Stimulated activated CD4-positive, alpha-beta T cell treated with anti-CD3 and anti-CD28 coated beads, Interleukin-2, amount 100 ng/mL, for 4 hours (primary cell): ENCODE measurements at regions not wholly inside any gene's neighbourhood (a gene's known extent, or its start where the extent isn't known, plus 50 kb on each side); places are given as distances from the start of the nearest gene placed in this dataset.

Experiments
- DNase-seq: peaks from one replicate; pipeline ENCODE4 v3.0.0-alpha.2; 2020; ENCODE audit warnings: low read depth

GRCh38 chr9:134214386-134214765 lies 50.0 kb upstream of the RNU6ATAC start:
- DNase-seq: no peak

GRCh38 chr9:134214766-134215419 lies 50.5 kb upstream of the RNU6ATAC start:
- DNase-seq: no peak

DNA sequence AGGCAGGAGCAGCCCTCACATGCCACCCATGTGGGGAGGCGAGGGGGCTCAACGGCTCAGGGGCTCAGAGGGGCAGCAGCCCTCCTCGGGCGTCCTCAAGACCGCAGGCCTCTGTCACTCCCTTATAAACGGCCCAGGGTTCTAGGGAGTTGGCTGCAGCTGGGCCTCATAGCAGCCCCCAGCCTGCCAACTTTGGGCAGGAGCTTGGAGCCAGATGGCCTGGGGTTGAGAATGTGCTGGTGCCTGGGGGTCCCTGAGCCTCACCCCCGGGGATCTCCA lies 51.0 kb upstream of the RNU6ATAC start:
- DNase-seq: no peak

DNA sequence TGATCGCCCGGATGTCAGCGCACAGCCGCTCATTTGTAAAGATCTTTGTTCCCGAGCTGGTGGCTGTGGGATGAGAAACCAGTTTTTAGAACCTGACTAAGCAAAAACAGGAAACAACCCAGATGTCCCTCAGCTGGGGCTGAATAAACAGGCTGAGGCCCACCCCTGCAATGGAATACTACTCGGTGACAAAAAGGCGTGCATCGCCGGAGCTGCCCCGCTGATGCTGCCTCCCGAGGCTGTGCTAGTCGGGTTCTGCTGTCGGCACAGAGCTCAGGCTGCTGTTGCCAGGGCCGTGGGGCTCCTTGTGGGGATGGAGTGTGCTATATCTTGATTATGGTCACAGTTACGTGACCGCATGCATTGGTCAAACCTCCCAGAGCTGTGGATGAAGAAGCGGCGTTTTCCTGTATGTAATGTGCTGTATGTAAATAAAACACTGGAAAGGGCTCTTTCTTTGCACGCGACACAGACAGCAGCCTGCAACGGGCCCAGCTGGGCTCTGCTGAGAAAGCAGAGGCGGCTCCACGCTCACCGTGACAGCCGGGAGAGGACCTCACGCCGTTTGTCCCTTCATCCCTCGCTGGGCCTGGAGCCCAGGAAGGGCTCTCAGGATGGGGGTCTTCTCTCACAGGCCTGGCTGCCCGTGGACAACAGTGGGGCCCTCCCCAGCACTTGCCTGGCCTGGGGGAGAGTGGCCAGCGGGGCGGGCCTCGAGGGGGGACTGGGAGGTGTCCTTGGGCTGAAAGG lies 51.5 kb upstream of the RNU6ATAC start:
- DNase-seq: no peak

- DNase-seq: no peak
Observed at GRCh38 chr9:134216449-134216951, 52.1 kb upstream of the RNU6ATAC start.

GRCh38 chr9:134216961-134217360 lies 52.6 kb upstream of the RNU6ATAC start:
- no peak for DNase-seq

GRCh38 chr9:134217431-134218210 lies 53.3 kb upstream of the RNU6ATAC start:
- DNase-seq: no peak

GRCh38 chr9:134218230-134218629 lies 53.9 kb upstream of the RNU6ATAC start:
- no peak for DNase-seq

GRCh38 chr9:134219646-134220060 lies 55.3 kb upstream of the RNU6ATAC start:
- DNase-seq: no peak

DNA sequence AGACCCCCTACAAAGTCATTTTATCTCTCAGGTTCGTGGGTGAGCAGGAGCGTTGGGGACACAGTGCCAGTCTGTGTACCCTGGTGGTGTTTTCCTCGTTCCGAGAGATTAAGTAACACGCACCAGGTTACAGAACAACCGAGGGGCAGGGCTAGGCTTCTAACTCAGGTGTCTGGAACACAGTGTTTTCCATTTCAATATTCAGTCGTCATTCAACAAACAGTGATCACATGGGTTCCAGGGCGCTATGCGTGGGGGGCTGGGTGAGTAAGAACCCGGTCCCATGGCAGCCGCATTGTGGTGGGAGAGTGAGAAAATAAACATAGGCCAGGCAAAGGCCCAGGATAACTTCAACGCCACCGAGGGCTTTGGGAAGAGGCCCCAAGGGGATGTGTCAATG lies 55.9 kb upstream of the RNU6ATAC start:
- DNase-seq: no peak

DNA sequence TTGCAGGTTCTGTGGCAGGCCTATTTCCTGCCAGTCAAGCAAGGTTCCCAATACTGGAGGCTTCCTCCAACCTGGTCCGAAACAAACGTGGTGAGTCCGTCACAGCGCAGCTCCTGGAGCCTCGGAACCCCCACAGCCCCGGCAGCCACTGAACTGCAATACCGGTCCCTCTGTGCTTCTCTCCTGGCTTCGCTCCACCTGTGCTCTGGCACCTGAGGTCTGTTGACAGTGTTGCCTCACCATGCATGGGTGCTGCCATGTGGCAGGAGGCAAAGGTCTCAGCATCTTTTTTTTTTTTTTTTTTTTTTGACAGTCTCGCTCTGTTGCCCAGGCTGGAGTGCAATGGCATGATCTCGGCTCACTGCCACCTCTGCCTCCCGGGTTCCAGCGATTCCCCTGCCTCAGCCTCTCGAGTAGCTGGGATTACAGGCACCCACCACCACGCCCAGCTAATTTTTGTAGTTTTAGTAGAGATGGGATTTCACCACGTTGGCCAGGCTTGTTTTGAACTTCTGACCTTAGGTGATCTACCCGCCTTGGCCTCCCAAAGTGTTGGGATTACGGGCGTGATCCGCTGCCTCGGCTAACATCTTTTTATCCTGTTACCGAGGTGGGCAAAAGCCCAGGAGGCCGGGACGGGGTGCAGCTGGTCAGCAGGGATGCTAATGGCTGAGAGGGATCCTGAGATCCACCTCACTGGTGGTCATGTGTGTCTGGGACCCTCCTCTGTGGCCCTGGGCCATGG lies 57.1 kb upstream of the RNU6ATAC start:
- no peak for DNase-seq

DNA sequence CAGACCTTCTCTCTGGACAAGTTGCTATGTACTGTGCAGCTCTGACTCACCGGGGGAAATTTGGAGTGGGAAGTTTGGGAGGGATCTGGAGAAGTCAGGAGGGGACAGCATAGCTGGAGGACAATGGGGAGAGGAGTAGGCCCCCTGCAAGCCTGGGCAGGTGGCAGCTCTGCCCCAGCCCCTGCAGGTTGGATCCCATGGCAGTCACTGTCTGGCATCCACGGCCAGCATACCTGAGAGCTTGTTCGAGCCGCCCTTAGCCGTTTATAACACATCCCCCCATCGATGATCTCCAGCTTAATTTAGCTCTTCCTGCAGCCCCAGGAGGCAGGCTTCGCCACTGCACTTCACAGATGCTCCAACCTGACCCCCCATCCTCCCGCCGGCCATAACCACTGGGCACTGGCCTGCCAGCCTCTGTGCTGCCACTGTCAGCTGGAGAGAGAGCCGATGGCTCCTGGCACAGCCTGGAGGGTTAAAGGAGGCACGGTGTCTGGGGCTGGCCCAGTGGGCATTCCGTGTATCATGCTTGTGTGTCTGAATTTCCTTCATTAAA lies 57.7 kb upstream of the RNU6ATAC start:
- DNase-seq: no peak

DNA sequence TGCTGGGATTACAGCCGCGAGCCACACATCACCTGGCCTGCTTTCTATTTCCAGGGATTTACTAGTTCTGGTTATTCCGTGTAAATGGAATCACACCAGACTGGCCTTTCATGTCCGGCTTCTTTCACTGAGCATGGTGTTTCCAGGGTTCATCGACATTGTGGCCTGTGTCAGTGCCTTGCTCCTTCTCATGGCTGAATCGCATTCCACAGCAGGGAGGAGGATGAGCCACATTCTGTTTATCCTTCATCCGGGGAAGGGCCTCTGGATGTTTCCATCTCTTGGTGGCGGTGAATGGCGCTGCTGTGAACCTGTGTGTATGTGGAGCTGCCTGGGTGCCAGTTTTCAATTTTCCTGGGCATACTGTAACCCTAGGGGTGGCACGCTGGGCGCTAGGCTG lies 58.7 kb upstream of the RNU6ATAC start:
- no peak for DNase-seq

GRCh38 chr9:134223591-134224122 lies 59.3 kb upstream of the RNU6ATAC start:
- DNase-seq: no peak

DNA sequence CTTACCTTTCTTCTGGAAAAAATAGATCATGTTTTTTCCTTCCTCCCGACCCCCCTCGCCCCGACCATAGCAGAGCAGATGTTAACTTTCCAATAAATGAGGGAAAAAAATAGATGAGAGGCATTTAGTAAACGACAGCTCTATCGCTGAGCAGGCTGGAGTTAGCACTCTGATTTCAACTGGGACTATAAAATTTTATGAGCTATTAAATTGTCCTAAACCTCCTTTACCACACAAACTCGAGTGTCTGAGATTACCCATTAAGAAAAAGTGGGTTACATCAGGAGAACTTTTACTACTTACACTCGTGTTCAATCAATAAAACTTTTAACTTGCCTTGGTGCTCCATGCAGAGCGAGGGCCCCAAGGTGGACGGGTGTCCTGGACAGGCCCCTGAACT lies 59.8 kb upstream of the RNU6ATAC start:
- DNase-seq: no peak

DNA sequence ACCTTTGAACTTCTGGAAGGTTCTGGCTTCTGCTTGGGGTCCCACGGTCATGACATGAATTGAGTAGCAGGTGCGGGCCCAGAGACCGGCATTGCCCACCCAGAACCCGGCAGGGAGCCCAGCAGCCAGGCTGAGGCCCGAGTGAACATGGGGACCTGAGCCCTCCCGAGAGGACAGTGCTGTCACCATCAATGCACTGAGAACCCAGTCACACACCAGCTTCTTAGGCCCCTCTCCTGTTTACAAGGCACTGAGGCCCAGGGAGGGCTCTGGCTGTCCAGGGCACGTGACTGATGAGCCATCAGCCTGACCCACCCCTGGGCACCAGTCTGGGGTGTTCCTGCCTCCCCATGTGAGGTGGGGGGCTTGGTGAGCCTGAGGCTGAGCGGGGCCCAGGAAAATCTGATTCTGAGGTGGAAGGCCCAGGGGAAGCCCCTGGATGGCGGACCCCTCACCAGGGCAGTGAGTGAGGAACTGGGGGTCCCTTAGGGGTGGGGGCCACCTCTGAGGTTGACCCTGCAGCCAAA lies 60.3 kb upstream of the RNU6ATAC start:
- DNase-seq: no peak

- DNase-seq: no peak
Observed at GRCh38 chr9:134225186-134225585, 60.8 kb upstream of the RNU6ATAC start.

GRCh38 chr9:134225816-134226215 lies 61.5 kb upstream of the RNU6ATAC start:
- DNase-seq: no peak

GRCh38 chr9:134226221-134226930 lies 62.0 kb upstream of the RNU6ATAC start:
- no peak for DNase-seq

DNA sequence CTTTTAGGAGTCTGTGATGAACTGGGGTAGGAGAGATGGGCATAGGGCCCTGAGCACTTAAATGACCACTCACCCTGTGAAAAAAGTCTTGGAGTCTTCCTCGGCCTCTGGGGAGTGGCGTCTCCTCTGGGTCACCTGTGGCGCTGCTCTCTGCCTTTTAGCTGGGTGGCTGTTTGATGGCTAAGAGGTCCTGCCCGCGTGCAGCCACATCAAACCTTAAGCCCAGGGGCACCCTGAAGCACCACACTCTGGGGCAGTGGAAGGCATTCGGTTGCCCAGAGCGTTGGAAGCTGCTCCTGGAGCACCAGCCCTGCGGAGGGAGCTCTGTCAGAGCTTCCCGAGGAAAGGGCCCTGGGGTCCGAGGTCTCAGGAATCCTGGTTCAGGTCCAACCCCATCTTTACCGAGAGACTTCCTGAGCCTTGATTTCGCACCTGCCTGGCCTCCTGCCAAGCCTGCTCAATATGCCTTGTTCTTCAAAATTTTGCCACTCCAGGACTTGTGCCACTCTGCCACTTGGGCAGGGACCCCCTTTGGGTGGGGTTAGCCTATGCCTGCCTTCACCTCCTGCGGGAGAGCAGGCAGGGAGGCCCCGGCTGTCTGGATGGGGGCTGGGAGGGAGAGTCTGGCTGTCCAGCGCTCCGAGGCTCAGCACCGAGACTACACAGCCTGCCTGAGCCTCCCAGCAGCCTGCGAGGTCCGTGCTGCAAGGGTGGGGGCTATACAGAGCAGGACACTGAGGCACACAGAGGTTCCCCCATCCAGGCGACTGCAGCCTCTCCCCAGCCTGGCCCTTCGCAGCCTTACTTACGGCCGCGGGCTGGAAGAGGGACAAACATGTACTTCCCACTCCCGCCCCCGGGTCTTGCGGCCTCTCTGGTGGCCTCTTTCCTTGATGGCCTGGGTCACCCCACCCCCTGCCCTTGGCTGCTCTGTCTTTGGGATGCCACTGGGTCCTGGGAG lies 63.4 kb upstream of the RNU6ATAC start:
- DNase-seq: no peak
